Stimulated activated naive CD8-positive, alpha-beta T cell treated with anti-CD3 and anti-CD28 coated beads, Interleukin-15, Interleukin-2, amounts not matched to agents 100 ng/mL and 50 ng/mL, for 24 hours (primary cell): ENCODE measurements at regions not wholly inside any gene's neighbourhood (a gene's known extent, or its start where the extent isn't known, plus 50 kb on each side); places are given as distances from the start of the nearest gene placed in this dataset.

Experiments used
- H3K27ac Mint-ChIP-seq: one replicate; pipeline ENCODE4 v1.8.0; 2021; ENCODE audit warnings: mild to moderate bottlenecking, mixed read lengths
- H3K27me3 Mint-ChIP-seq: one replicate; pipeline ENCODE4 v1.8.0; 2021; ENCODE audit warnings: mixed read lengths
- H3K36me3 Mint-ChIP-seq: one replicate; pipeline ENCODE4 v1.8.0; 2021; ENCODE audit warnings: low read depth, mixed read lengths
- H3K4me1 Mint-ChIP-seq: one replicate; pipeline ENCODE4 v1.8.0; 2021; ENCODE audit warnings: low read depth, mixed read lengths
- H3K4me3 Mint-ChIP-seq: one replicate; pipeline ENCODE4 v1.8.0; 2021; ENCODE audit warnings: mild to moderate bottlenecking, mixed read lengths
- H3K9me3 Mint-ChIP-seq: one replicate; pipeline ENCODE4 v1.8.0; 2021; ENCODE audit warnings: mixed read lengths

GRCh38 chr4:54556051-54556450 lies 101.7 kb upstream of the KIT start:
- no peaks in the 10 kb centered on the region for H3K36me3 Mint-ChIP-seq
- no peaks in the 10 kb centered on the region for H3K9me3 Mint-ChIP-seq
- no peaks in the 10 kb centered on the region for H3K4me1 Mint-ChIP-seq
- H3K27ac Mint-ChIP-seq = no peak overlapping the region
- H3K27me3 Mint-ChIP-seq = peaks cover 15% of the 10 kb centered on the region
- no peak overlapping the region for H3K4me3 Mint-ChIP-seq

GRCh38 chr4:54556587-54556986 lies 101.2 kb upstream of the KIT start:
- H3K27me3 Mint-ChIP-seq = peaks cover 15% of the 10 kb centered on the region
- H3K36me3 Mint-ChIP-seq = no peaks in the 10 kb centered on the region
- no peak overlapping the region for H3K4me3 Mint-ChIP-seq
- no peak overlapping the region for H3K27ac Mint-ChIP-seq
- no peaks in the 10 kb centered on the region for H3K4me1 Mint-ChIP-seq
- no peaks in the 10 kb centered on the region for H3K9me3 Mint-ChIP-seq

- H3K27ac Mint-ChIP-seq = no peak overlapping the region
Observed at GRCh38 chr4:54558889-54559677, 98.7 kb upstream of the KIT start.

GRCh38 chr4:54560513-54560912 lies 97.2 kb upstream of the KIT start:
- Mint-ChIP-seq H3K36me3 (no peaks in the 10 kb centered on the region), H3K27ac (no peak overlapping the region), H3K9me3 (no peaks in the 10 kb centered on the region), H3K27me3 (peaks cover 15% of the 10 kb centered on the region), H3K4me1 (no peaks in the 10 kb centered on the region), H3K4me3 (no peak overlapping the region)

More at GRCh38 chr4:54558889-54559677, 98.7 kb upstream of the KIT start:
- Mint-ChIP-seq H3K4me3 (no peak overlapping the region), H3K27me3 (peaks cover 15% of the 10 kb centered on the region), H3K36me3 (no peaks in the 10 kb centered on the region), H3K4me1 (no peaks in the 10 kb centered on the region), H3K9me3 (no peaks in the 10 kb centered on the region)

GRCh38 chr4:54561940-54562339 lies 95.8 kb upstream of the KIT start:
- Mint-ChIP-seq H3K4me3 (no peak overlapping the region), H3K27me3 (peaks cover 11% of the 10 kb centered on the region), H3K4me1 (no peaks in the 10 kb centered on the region), H3K27ac (no peak overlapping the region), H3K9me3 (no peaks in the 10 kb centered on the region), H3K36me3 (no peaks in the 10 kb centered on the region)

- Mint-ChIP-seq H3K4me1 (no peaks in the 10 kb centered on the region), H3K27ac (no peak overlapping the region), H3K9me3 (no peaks in the 10 kb centered on the region), H3K27me3 (no peaks in the 10 kb centered on the region), H3K36me3 (no peaks in the 10 kb centered on the region), H3K4me3 (no peak overlapping the region)
Observed at GRCh38 chr4:54566608-54567007, 91.1 kb upstream of the KIT start.

- H3K4me1 Mint-ChIP-seq = no peaks in the 10 kb centered on the region
- H3K27me3 Mint-ChIP-seq = no peaks in the 10 kb centered on the region
- H3K27ac Mint-ChIP-seq = no peak overlapping the region
- no peaks in the 10 kb centered on the region for H3K36me3 Mint-ChIP-seq
- H3K9me3 Mint-ChIP-seq = no peaks in the 10 kb centered on the region
- no peak overlapping the region for H3K4me3 Mint-ChIP-seq
Observed at GRCh38 chr4:54567327-54567726, 90.4 kb upstream of the KIT start.

- H3K27ac Mint-ChIP-seq = no peak overlapping the region
- H3K4me1 Mint-ChIP-seq = no peaks in the 10 kb centered on the region
- no peaks in the 10 kb centered on the region for H3K27me3 Mint-ChIP-seq
- H3K36me3 Mint-ChIP-seq = no peaks in the 10 kb centered on the region
- H3K9me3 Mint-ChIP-seq = no peaks in the 10 kb centered on the region
- no peak overlapping the region for H3K4me3 Mint-ChIP-seq
Observed at GRCh38 chr4:54568184-54568583, 89.6 kb upstream of the KIT start.

GRCh38 chr4:54570822-54571221 lies 86.9 kb upstream of the KIT start:
- no peaks in the 10 kb centered on the region for H3K9me3 Mint-ChIP-seq
- H3K27me3 Mint-ChIP-seq = peaks cover 3% of the 10 kb centered on the region
- no peak overlapping the region for H3K27ac Mint-ChIP-seq
- no peaks in the 10 kb centered on the region for H3K36me3 Mint-ChIP-seq
- no peak overlapping the region for H3K4me3 Mint-ChIP-seq
- no peaks in the 10 kb centered on the region for H3K4me1 Mint-ChIP-seq

GRCh38 chr4:54571293-54572151 lies 86.2 kb upstream of the KIT start:
- Mint-ChIP-seq H3K27ac (no peak overlapping the region), H3K4me1 (no peaks in the 10 kb centered on the region), H3K36me3 (no peaks in the 10 kb centered on the region), H3K27me3 (peaks cover 3% of the 10 kb centered on the region), H3K9me3 (no peaks in the 10 kb centered on the region), H3K4me3 (no peak overlapping the region)

- peaks cover 3% of the 10 kb centered on the region for H3K27me3 Mint-ChIP-seq
- H3K9me3 Mint-ChIP-seq = no peaks in the 10 kb centered on the region
- no peak overlapping the region for H3K27ac Mint-ChIP-seq
- H3K4me1 Mint-ChIP-seq = no peaks in the 10 kb centered on the region
- no peaks in the 10 kb centered on the region for H3K36me3 Mint-ChIP-seq
- no peak overlapping the region for H3K4me3 Mint-ChIP-seq
Observed at GRCh38 chr4:54572152-54572542, 85.6 kb upstream of the KIT start.

- H3K36me3 Mint-ChIP-seq = no peaks in the 10 kb centered on the region
- H3K27ac Mint-ChIP-seq = no peak overlapping the region
- peaks cover 7% of the 10 kb centered on the region for H3K27me3 Mint-ChIP-seq
- H3K9me3 Mint-ChIP-seq = no peaks in the 10 kb centered on the region
- no peak overlapping the region for H3K4me3 Mint-ChIP-seq
- no peaks in the 10 kb centered on the region for H3K4me1 Mint-ChIP-seq
Observed at GRCh38 chr4:54574500-54574899, 83.3 kb upstream of the KIT start.

- peaks cover 7% of the 10 kb centered on the region for H3K27me3 Mint-ChIP-seq
- no peaks in the 10 kb centered on the region for H3K4me1 Mint-ChIP-seq
- H3K36me3 Mint-ChIP-seq = no peaks in the 10 kb centered on the region
- H3K9me3 Mint-ChIP-seq = no peaks in the 10 kb centered on the region
- no peak overlapping the region for H3K4me3 Mint-ChIP-seq
- no peak overlapping the region for H3K27ac Mint-ChIP-seq
Observed at GRCh38 chr4:54575919-54576318, 81.8 kb upstream of the KIT start.

- H3K9me3 Mint-ChIP-seq = no peaks in the 10 kb centered on the region
- no peaks in the 10 kb centered on the region for H3K4me1 Mint-ChIP-seq
- H3K27me3 Mint-ChIP-seq = peaks cover 3% of the 10 kb centered on the region
- no peak overlapping the region for H3K4me3 Mint-ChIP-seq
- no peaks in the 10 kb centered on the region for H3K36me3 Mint-ChIP-seq
- H3K27ac Mint-ChIP-seq = no peak overlapping the region
Observed at GRCh38 chr4:54581807-54582206, 76.0 kb upstream of the KIT start.

- Mint-ChIP-seq H3K4me1 (no peaks in the 10 kb centered on the region), H3K36me3 (no peaks in the 10 kb centered on the region), H3K4me3 (no peak overlapping the region), H3K27ac (no peak overlapping the region), H3K27me3 (no peaks in the 10 kb centered on the region), H3K9me3 (no peaks in the 10 kb centered on the region)
Observed at GRCh38 chr4:54585321-54586000, 72.3 kb upstream of the KIT start.
